Astrocyte (in vitro differentiated cells and primary cell): ENCODE measurements at regions not wholly inside any gene's neighbourhood (a gene's known extent, or its start where the extent isn't known, plus 50 kb on each side); places are given as distances from the start of the nearest gene placed in this dataset.

Experiments used
- CTCF ChIP-seq: IDR thresholded peaks from 2 replicates; pipeline ENCODE4 v1.5.1; 2011; ENCODE audit warnings: low read depth, mild to moderate bottlenecking, inconsistent platforms, low read length, moderate library complexity; ENCODE audit not compliant: insufficient read depth
- EZH2 ChIP-seq: IDR thresholded peaks from 2 replicates; pipeline ENCODE4 v1.6.1; 2012; ENCODE audit warnings: mild to moderate bottlenecking, low read length, inconsistent platforms; ENCODE audit not compliant: insufficient read depth

- TF ChIP-seq CTCF (no peak), EZH2 (no peak)
These were observed 118.9 kb upstream of the MKLN1 start for GRCh38 chr7:131208777-131209176.
